B cell (primary cell): ENCODE measurements at regions not wholly inside any gene's neighbourhood (a gene's known extent, or its start where the extent isn't known, plus 50 kb on each side); places are given as distances from the start of the nearest gene placed in this dataset.

Experiments used
- ATAC-seq: fragments of 200-7000 bp; cut with Tn5 transposase; one replicate; pipeline ENCODE4 v1.10.0; 2021; ENCODE audit warnings: low read depth, mild to moderate bottlenecking, moderate number of reproducible peaks, moderate library complexity
- CTCF ChIA-PET: fragments of 350-600 bp; sonication (Branson Sonifier 250); formaldehyde crosslinking; loops from one replicate; lab custom pipeline; 2021; ENCODE audit warnings: antibody characterized with exemption, inconsistent platforms; lab: Charles Lee
- POLR2A ChIA-PET: fragments of 350-600 bp; sonication (Branson Sonifier 250); formaldehyde crosslinking; loops from one replicate; lab custom pipeline; 2021; ENCODE audit warnings: antibody characterized with exemption; lab: Charles Lee
- DNase-seq: peaks from one replicate; pipeline ENCODE4 v3.0.0; 2013
- H2AFZ ChIP-seq: 2 replicates; pipeline ENCODE4 v1.6.1; 2012; ENCODE audit warnings: mild to moderate bottlenecking, low read depth, low read length; ENCODE audit not compliant: insufficient read depth, poor library complexity, severe bottlenecking
- H3K27ac ChIP-seq, 2 donors: 1 replicate in 1 of 2; 2 replicates in 1 of 2; pipeline ENCODE4 v1.5.1; 2012 to 2013; ENCODE audit warnings: low read length in 2 of 2, mild to moderate bottlenecking in 2 of 2, moderate library complexity in 1 of 2
- H3K27me3 ChIP-seq, 4 experiments: fragments of 200-600 bp in 1 of 4; sonication (generic) in 1 of 4; replicated peaks in 1 of 4; 1 replicate in 2 of 4; 2 replicates in 2 of 4; pipeline versions ENCODE4 v1.6.1 to v1.7.0; 2013 to 2016; ENCODE audit warnings: low read length in 3 of 4, mild to moderate bottlenecking in 2 of 4, mixed read lengths in 1 of 4, moderate library complexity in 1 of 4; ENCODE audit not compliant: insufficient read depth in 4 of 4, control insufficient read depth in 3 of 4; ENCODE audit errors: control extremely low read depth in 1 of 4
- H3K36me3 ChIP-seq, 2 experiments: replicated peaks in 1 of 2; 1 replicate in 1 of 2; 2 replicates in 1 of 2; pipeline versions ENCODE4 v1.6.1 to v1.7.1; 2013; ENCODE audit warnings: low read length in 1 of 2; ENCODE audit not compliant: insufficient read depth in 2 of 2, control insufficient read depth in 1 of 2; ENCODE audit errors: control extremely low read depth in 1 of 2, extremely low read depth in 1 of 2
- H3K4me1 ChIP-seq, 2 donors: fragments of 200-600 bp in 1 of 2; sonication (generic) in 1 of 2; 1 replicate in 1 of 2; 2 replicates in 1 of 2; pipeline versions ENCODE4 v1.5.1 to v1.6.1; 2013 to 2017; ENCODE audit warnings: low read length in 2 of 2; ENCODE audit not compliant: control insufficient read depth in 2 of 2, insufficient read depth in 2 of 2
- H3K4me2 ChIP-seq: replicated peaks from 2 replicates; pipeline ENCODE3; 2012; ENCODE audit warnings: mild to moderate bottlenecking, low read depth, low read length; ENCODE audit not compliant: poor library complexity, severe bottlenecking
- H3K4me3 ChIP-seq, 5 experiments: fragments of 200-600 bp in 1 of 5; sonication (generic) in 1 of 5; 1 replicate in 3 of 5; 2 replicates in 2 of 5; pipeline versions ENCODE4 v1.5.1 to v1.7.0; 2011 to 2016; ENCODE audit warnings: low read length in 4 of 5, mild to moderate bottlenecking in 4 of 5, low read depth in 2 of 5, control low read depth in 1 of 5, moderate library complexity in 1 of 5; ENCODE audit not compliant: insufficient read depth in 1 of 5; ENCODE audit errors: control extremely low read depth in 1 of 5, extremely low read depth in 1 of 5
- H3K79me2 ChIP-seq: fragments of 200-600 bp; sonication (generic); one replicate; pipeline ENCODE4 v1.6.0; 2016; ENCODE audit warnings: low read length; ENCODE audit not compliant: control insufficient read depth, insufficient read depth
- H3K9ac ChIP-seq: fragments of 200-600 bp; sonication (generic); 2 replicates; pipeline ENCODE4 v1.6.1; 2017; ENCODE audit warnings: mild to moderate bottlenecking, low read length, moderate library complexity
- H3K9me3 ChIP-seq, 3 donors: one replicate each; pipeline versions ENCODE4 v1.6.1 to v1.7.1; 2013; ENCODE audit warnings: low read length in 2 of 3; ENCODE audit not compliant: control insufficient read depth in 2 of 3, insufficient read depth in 1 of 3; ENCODE audit errors: control extremely low read depth in 1 of 3
- H4K20me1 ChIP-seq: 2 replicates; pipeline ENCODE4 v1.6.0; 2012; ENCODE audit warnings: mild to moderate bottlenecking, low read length; ENCODE audit not compliant: insufficient read depth, control insufficient read depth, poor library complexity, severe bottlenecking
- H3K27ac Mint-ChIP-seq: one replicate; pipeline ENCODE4 v1.8.0; 2021; ENCODE audit warnings: mixed read lengths
- H3K27me3 Mint-ChIP-seq: one replicate; pipeline ENCODE4 v1.8.0; 2021; ENCODE audit warnings: mixed read lengths
- H3K4me1 Mint-ChIP-seq: one replicate; pipeline ENCODE4 v1.8.0; 2021; ENCODE audit warnings: mixed read lengths
- H3K4me3 Mint-ChIP-seq: one replicate; pipeline ENCODE4 v1.8.0; 2021; ENCODE audit warnings: mixed read lengths
- H3K9me3 Mint-ChIP-seq: one replicate; pipeline ENCODE4 v1.8.0; 2022; ENCODE audit warnings: mixed read lengths; ENCODE audit not compliant: insufficient read depth
- EZH2 ChIP-seq: IDR thresholded peaks from 2 replicates; pipeline ENCODE4 v1.6.1; 2012; ENCODE audit warnings: borderline replicate concordance, low read depth, mild to moderate bottlenecking, moderate library complexity, low read length; ENCODE audit not compliant: insufficient read depth, poor library complexity, severe bottlenecking
- WGBS: methylation state at CpG from one replicate; pipeline ENCODE4 v1.1.5; 2013; ENCODE audit warnings: missing lambda C conversion rate; ENCODE audit not compliant: insufficient coverage; 5-methylcytosine and 5-hydroxymethylcytosine counted together
- intact Hi-C: fragments of 100-400 bp; cut with micrococcal nuclease; formaldehyde crosslinking; loops from one replicate; pipeline ENCODE4 v1.10.0; 2022
- TF ChIP-seq, protein P1 (sequence below): fragments of 200-600 bp; IDR thresholded peaks from one replicate; pipeline ENCODE4 v1.8.0; 2022; ENCODE audit warnings: antibody characterized with exemption, mild to moderate bottlenecking

- intact Hi-C loops = no loop called here
- no peak for TF ChIP-seq EZH2
- TF ChIP-seq, protein P1, sequence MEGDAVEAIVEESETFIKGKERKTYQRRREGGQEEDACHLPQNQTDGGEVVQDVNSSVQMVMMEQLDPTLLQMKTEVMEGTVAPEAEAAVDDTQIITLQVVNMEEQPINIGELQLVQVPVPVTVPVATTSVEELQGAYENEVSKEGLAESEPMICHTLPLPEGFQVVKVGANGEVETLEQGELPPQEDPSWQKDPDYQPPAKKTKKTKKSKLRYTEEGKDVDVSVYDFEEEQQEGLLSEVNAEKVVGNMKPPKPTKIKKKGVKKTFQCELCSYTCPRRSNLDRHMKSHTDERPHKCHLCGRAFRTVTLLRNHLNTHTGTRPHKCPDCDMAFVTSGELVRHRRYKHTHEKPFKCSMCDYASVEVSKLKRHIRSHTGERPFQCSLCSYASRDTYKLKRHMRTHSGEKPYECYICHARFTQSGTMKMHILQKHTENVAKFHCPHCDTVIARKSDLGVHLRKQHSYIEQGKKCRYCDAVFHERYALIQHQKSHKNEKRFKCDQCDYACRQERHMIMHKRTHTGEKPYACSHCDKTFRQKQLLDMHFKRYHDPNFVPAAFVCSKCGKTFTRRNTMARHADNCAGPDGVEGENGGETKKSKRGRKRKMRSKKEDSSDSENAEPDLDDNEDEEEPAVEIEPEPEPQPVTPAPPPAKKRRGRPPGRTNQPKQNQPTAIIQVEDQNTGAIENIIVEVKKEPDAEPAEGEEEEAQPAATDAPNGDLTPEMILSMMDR = no peak
- CTCF ChIA-PET = no interaction called here
- Histone ChIP-seq H3K9ac (no peak overlapping the region), H4K20me1 (no peaks in the 10 kb centered on the region), H3K79me2 (no peaks in the 10 kb centered on the region), H3K27me3 (peaks cover 0 to 3% (median 0%) of the 10 kb centered on the region in 4 experiments), H3K4me2 (no peak overlapping the region), H3K27ac (no peak overlapping the region), H3K4me3 (no peak overlapping the region), H2AFZ (no peak overlapping the region), H3K9me3 (no peaks in the 10 kb centered on the region), H3K36me3 (no peaks in the 10 kb centered on the region), H3K4me1 (no peaks in the 10 kb centered on the region)
- ATAC-seq (no peak), DNase-seq (no peak)
- Mint-ChIP-seq H3K4me3 (no peak overlapping the region), H3K27me3 (peaks cover 10% of the 10 kb centered on the region), H3K9me3 (no peaks in the 10 kb centered on the region), H3K4me1 (no peaks in the 10 kb centered on the region), H3K27ac (no peak overlapping the region)
- no CpG with 5 or more reads among the region's 1 CpG for WGBS
- POLR2A ChIA-PET = no interaction called here
Measured at GRCh38 chr2:106294182-106294581, 100.1 kb upstream of the UXS1 start.

- no peaks in the 10 kb centered on the region for H3K4me1 ChIP-seq
- H3K27me3 Mint-ChIP-seq = peaks cover 7% of the 10 kb centered on the region
- H3K27ac Mint-ChIP-seq = no peak overlapping the region
- DNase-seq (no peak), ATAC-seq (no peak)
- peaks cover 0 to 3% (median 0%) of the 10 kb centered on the region in 4 experiments for H3K27me3 ChIP-seq
- H3K9me3 Mint-ChIP-seq = no peaks in the 10 kb centered on the region
- ChIA-PET CTCF (no interaction called here), POLR2A (no interaction called here)
- H3K79me2 ChIP-seq = no peaks in the 10 kb centered on the region
- H3K4me3 Mint-ChIP-seq = no peak overlapping the region
- H3K9me3 ChIP-seq = no peaks in the 10 kb centered on the region
- intact Hi-C loops = no loop called here
- no peak overlapping the region for H3K4me2 ChIP-seq
- no CpG with 5 or more reads among the region's 2 CpGs for WGBS
- TF ChIP-seq EZH2 = no peak
- TF ChIP-seq, protein P1 = no peak
- no peak overlapping the region for H3K4me3 ChIP-seq
- no peaks in the 10 kb centered on the region for H3K4me1 Mint-ChIP-seq
- H3K27ac ChIP-seq = no peak overlapping the region
- H3K9ac ChIP-seq = no peak overlapping the region
- no peaks in the 10 kb centered on the region for H4K20me1 ChIP-seq
- no peak overlapping the region for H2AFZ ChIP-seq
- H3K36me3 ChIP-seq = no peaks in the 10 kb centered on the region
Measured at GRCh38 chr2:106293271-106293783, 99.2 kb upstream of the UXS1 start.
